DND-41 (cell line): ENCODE measurements at regions not wholly inside any gene's neighbourhood (a gene's known extent, or its start where the extent isn't known, plus 50 kb on each side); places are given as distances from the start of the nearest gene placed in this dataset.
"Not testable (repeated sequence)": the region's sequence is repeated elsewhere in the genome, so short reads cannot be mapped to it uniquely, and the experiment has no call there.

Source experiments
- CTCF ChIP-seq: IDR thresholded peaks from 2 replicates; pipeline ENCODE4 v1.5.1; 2012; ENCODE audit warnings: borderline replicate concordance, low read length, moderate library complexity, mild to moderate bottlenecking; ENCODE audit not compliant: poor library complexity, severe bottlenecking; ENCODE audit errors: extremely low read depth
- EZH2 ChIP-seq: IDR thresholded peaks from 3 replicates; pipeline ENCODE4 v1.6.1; 2012; ENCODE audit warnings: borderline replicate concordance, low read depth, mild to moderate bottlenecking, moderate library complexity, low read length, inconsistent platforms; ENCODE audit not compliant: severe bottlenecking

- TF ChIP-seq CTCF, EZH2: not testable (repeated sequence)
Measured at GRCh38 chr1:234799021-234799689, 189.2 kb upstream of the IRF2BP2 start.
